Right atrium auricular region (tissue), 2 donors: ENCODE measurements at regions not wholly inside any gene's neighbourhood (a gene's known extent, or its start where the extent isn't known, plus 50 kb on each side); places are given as distances from the start of the nearest gene placed in this dataset.

Source experiments
- DNase-seq: peaks from one replicate; pipeline ENCODE4 v3.0.0-alpha.2; 2019; ENCODE audit warnings: low spot score
- H3K27ac ChIP-seq, 2 donors: fragments of 200-600 bp; sonication (generic); 1 replicate in 1 of 2; 2 replicates in 1 of 2; pipeline ENCODE4 v1.5.1; 2016 to 2019
- H3K27me3 ChIP-seq, 2 donors: fragments of 200-600 bp; sonication (generic); one replicate each; pipeline versions ENCODE4 v1.5.1 to v1.6.0; 2017 to 2019
- H3K36me3 ChIP-seq: fragments of 200-600 bp; sonication (generic); one replicate; pipeline ENCODE4 v1.5.1; 2016
- H3K4me1 ChIP-seq, 2 donors: fragments of 200-600 bp; sonication (generic); one replicate each; pipeline versions ENCODE4 v1.5.1 to v1.6.0; 2017 to 2019
- H3K4me3 ChIP-seq, 2 donors: fragments of 200-600 bp; sonication (generic); 1 replicate in 1 of 2; 2 replicates in 1 of 2; pipeline ENCODE4 v1.5.1; 2017 to 2019; ENCODE audit warnings: mild to moderate bottlenecking in 1 of 2, moderate library complexity in 1 of 2
- H3K9me3 ChIP-seq, 2 donors: fragments of 200-600 bp; sonication (generic); one replicate each; pipeline ENCODE4 v1.5.1; 2019
- CTCF ChIP-seq, 2 donors: fragments of 200-600 bp; sonication (generic); IDR thresholded peaks; one replicate each; pipeline ENCODE4 v1.5.1; 2019; ENCODE audit warnings: antibody characterized with exemption in 2 of 2

GRCh38 chr12:107386569-107386968 is 293.2 kb upstream of the CRY1 start:
- Histone ChIP-seq H3K4me1 (peaks cover 0 to 3% of the 10 kb centered on the region in 2 donors), H3K36me3 (no peaks in the 10 kb centered on the region), H3K4me3 (no peak overlapping the region), H3K9me3 (no peaks in the 10 kb centered on the region), H3K27me3 (no peaks in the 10 kb centered on the region), H3K27ac (no peak overlapping the region)
- TF ChIP-seq CTCF (IDR thresholded peaks at IDR 0.05) = no peak
- DNase-seq = no peak

- no peaks in the 10 kb centered on the region for H3K27me3 ChIP-seq
- TF ChIP-seq CTCF (IDR thresholded peaks at IDR 0.05) = no peak
- no peak for DNase-seq
- H3K9me3 ChIP-seq = no peaks in the 10 kb centered on the region
- no peaks in the 10 kb centered on the region for H3K36me3 ChIP-seq
- H3K4me1 ChIP-seq = peaks cover 0 to 3% of the 10 kb centered on the region in 2 donors
- no peak overlapping the region for H3K27ac ChIP-seq
- H3K4me3 ChIP-seq = no peak overlapping the region
These were observed 294.9 kb upstream of the CRY1 start for GRCh38 chr12:107388263-107388662.

- Histone ChIP-seq H3K27me3 (no peaks in the 10 kb centered on the region), H3K4me3 (no peak overlapping the region), H3K27ac (no peak overlapping the region), H3K36me3 (no peaks in the 10 kb centered on the region), H3K9me3 (no peaks in the 10 kb centered on the region), H3K4me1 (peaks cover 0 to 3% of the 10 kb centered on the region in 2 donors)
- no peak for TF ChIP-seq CTCF (IDR thresholded peaks at IDR 0.05)
- no peak for DNase-seq
These were observed 295.2 kb upstream of the PWP1 start for GRCh38 chr12:107390414-107390813.

GRCh38 chr12:107393043-107393717 is 292.4 kb upstream of the PWP1 start:
- Histone ChIP-seq H3K27me3 (no peaks in the 10 kb centered on the region), H3K4me1 (no peaks in the 10 kb centered on the region), H3K4me3 (no peak overlapping the region), H3K27ac (no peak overlapping the region), H3K36me3 (no peaks in the 10 kb centered on the region), H3K9me3 (no peaks in the 10 kb centered on the region)
- DNase-seq = no peak
- no peak for TF ChIP-seq CTCF (IDR thresholded peaks at IDR 0.05)

- Histone ChIP-seq H3K9me3 (no peaks in the 10 kb centered on the region), H3K27ac (no peak overlapping the region), H3K4me3 (no peak overlapping the region), H3K4me1 (no peaks in the 10 kb centered on the region), H3K27me3 (no peaks in the 10 kb centered on the region), H3K36me3 (no peaks in the 10 kb centered on the region)
- no peak for DNase-seq
- TF ChIP-seq CTCF (IDR thresholded peaks at IDR 0.05) = no peak
These were observed 290.9 kb upstream of the PWP1 start for GRCh38 chr12:107394693-107395092.

- no peaks in the 10 kb centered on the region for H3K4me1 ChIP-seq
- H3K36me3 ChIP-seq = no peaks in the 10 kb centered on the region
- no peak for DNase-seq
- no peaks in the 10 kb centered on the region for H3K9me3 ChIP-seq
- H3K4me3 ChIP-seq = no peak overlapping the region
- no peaks in the 10 kb centered on the region for H3K27me3 ChIP-seq
- H3K27ac ChIP-seq = no peak overlapping the region
- TF ChIP-seq CTCF (IDR thresholded peaks at IDR 0.05) = no peak
These were observed 289.8 kb upstream of the PWP1 start for GRCh38 chr12:107395817-107396216.
